Liver (tissue), 3 donors: ENCODE measurements at regions not wholly inside any gene's neighbourhood (a gene's known extent, or its start where the extent isn't known, plus 50 kb on each side); places are given as distances from the start of the nearest gene placed in this dataset.

Experiments used
- ATF3 ChIP-seq: IDR thresholded peaks from 2 replicates; pipeline ENCODE4 v1.6.1; 2016; ENCODE audit warnings: antibody characterized with exemption
- CTCF ChIP-seq: fragments of 150-350 bp; IDR thresholded peaks from 2 replicates; pipeline ENCODE4 v1.5.1; 2017; ENCODE audit warnings: improper control_type of control experiment, low read depth, low read length; ENCODE audit not compliant: missing input control
- EGR1 ChIP-seq, 2 donors: IDR thresholded peaks; 2 replicates each; pipeline ENCODE4 v1.6.1; 2016 to 2018; ENCODE audit warnings: antibody characterized with exemption in 2 of 2, low read depth in 2 of 2
- FOXA1 ChIP-seq: IDR thresholded peaks from 2 replicates; pipeline ENCODE4 v1.6.1; 2016; ENCODE audit warnings: antibody characterized with exemption
- GABPA ChIP-seq, 2 donors: IDR thresholded peaks in 1 of 2; conservative IDR thresholded peaks in 1 of 2; 2 replicates each; pipeline ENCODE4 v1.6.1; 2016; ENCODE audit warnings: antibody characterized with exemption in 2 of 2, mild to moderate bottlenecking in 1 of 2, moderate library complexity in 1 of 2
- JUND ChIP-seq, 2 donors: IDR thresholded peaks; 2 replicates each; pipeline ENCODE4 v1.6.1; 2016; ENCODE audit warnings: antibody characterized with exemption in 2 of 2
- MAX ChIP-seq: IDR thresholded peaks from 2 replicates; pipeline ENCODE4 v1.6.1; 2016; ENCODE audit warnings: antibody characterized with exemption
- RAD21 ChIP-seq, 2 donors: IDR thresholded peaks; 2 replicates each; pipeline ENCODE4 v1.6.1; 2016; ENCODE audit warnings: antibody characterized with exemption in 2 of 2, mild to moderate bottlenecking in 2 of 2
- REST ChIP-seq: IDR thresholded peaks from 2 replicates; pipeline ENCODE4 v1.6.1; 2016; ENCODE audit warnings: antibody characterized with exemption, mild to moderate bottlenecking
- RXRA ChIP-seq, 2 donors: IDR thresholded peaks; 2 replicates each; pipeline ENCODE4 v1.6.1; 2017 to 2018; ENCODE audit warnings: antibody characterized with exemption in 2 of 2, mild to moderate bottlenecking in 1 of 2
- TAF1 ChIP-seq: conservative IDR thresholded peaks from 2 replicates; pipeline ENCODE4 v1.6.1; 2016; ENCODE audit warnings: antibody characterized with exemption, mild to moderate bottlenecking
- YY1 ChIP-seq: IDR thresholded peaks from 2 replicates; pipeline ENCODE4 v1.6.1; 2016; ENCODE audit warnings: antibody characterized with exemption, mild to moderate bottlenecking
- ZBTB33 ChIP-seq: IDR thresholded peaks from 2 replicates; pipeline ENCODE4 v1.6.1; 2016; ENCODE audit warnings: antibody characterized with exemption
- donor health status: healthy.
- donor health status: healthy.

- TF ChIP-seq ATF3 = no peak
- TF ChIP-seq GABPA (IDR thresholded peaks at IDR 0.05 in 1 of 2, conservative IDR thresholded peaks at IDR 0.05 in 1 of 2) = no peak
- TF ChIP-seq FOXA1 = no peak
- no peak for TF ChIP-seq REST
- no peak for TF ChIP-seq CTCF
- no peak for TF ChIP-seq EGR1 (IDR thresholded peaks at IDR 0.05; ENCODE audit: low read depth in 2 of 2)
- TF ChIP-seq ZBTB33 = no peak
- no peak for TF ChIP-seq JUND (IDR thresholded peaks at IDR 0.05)
- TF ChIP-seq RAD21 (IDR thresholded peaks at IDR 0.05) = no peak
- TF ChIP-seq RXRA (IDR thresholded peaks at IDR 0.05) = no peak
- no peak for TF ChIP-seq TAF1
- no peak for TF ChIP-seq YY1
- no peak for TF ChIP-seq MAX
Measured at GRCh38 chr2:12152888-12153287, 406.5 kb downstream of the LPIN1 start.
